Upper lobe of left lung (tissue), 4 donors: ENCODE measurements at regions not wholly inside any gene's neighbourhood (a gene's known extent, or its start where the extent isn't known, plus 50 kb on each side); places are given as distances from the start of the nearest gene placed in this dataset.

Experiments
- CTCF ChIP-seq, 6 experiments: fragments of 450-650 bp in 4 of 6; fragments of 200-600 bp in 2 of 6; sonication (generic) in 2 of 6; IDR thresholded peaks; one replicate each; pipeline ENCODE4 v1.5.1; 2016 to 2019; ENCODE audit warnings: antibody characterized with exemption in 6 of 6
- EP300 ChIP-seq, 4 donors: sonication (generic); formaldehyde crosslinking; IDR thresholded peaks; one replicate each; pipeline ENCODE4 v1.5.1; 2017; ENCODE audit warnings: antibody characterized with exemption in 4 of 4, control low read depth in 2 of 4
- POLR2A ChIP-seq, 4 donors: fragments of 450-650 bp; IDR thresholded peaks; one replicate each; pipeline ENCODE4 v1.5.1; 2016 to 2017; ENCODE audit warnings: antibody characterized with exemption in 4 of 4, mild to moderate bottlenecking in 2 of 4

DNA sequence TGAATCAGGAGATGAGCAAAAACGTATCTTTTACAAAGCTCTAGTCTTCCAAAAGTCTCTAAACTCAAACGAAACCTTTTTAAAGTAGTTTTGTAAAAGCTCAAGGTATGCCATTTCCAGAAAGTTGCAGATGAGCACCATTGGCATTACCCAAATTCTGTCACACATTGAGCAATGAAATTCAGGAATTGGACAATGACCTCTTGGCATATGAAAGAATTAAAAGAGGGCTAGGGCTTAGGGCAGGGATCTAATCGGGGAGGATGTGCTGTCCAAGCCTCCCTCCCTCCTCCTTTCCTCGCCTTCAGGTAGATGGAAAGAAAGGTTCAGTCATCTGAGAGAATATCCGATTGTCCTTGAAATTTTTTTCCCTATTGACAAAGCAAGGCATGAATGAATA lies 133.1 kb upstream of the CPNE4 start:
- TF ChIP-seq CTCF (IDR thresholded peaks at IDR 0.05): no peak
- no peak for TF ChIP-seq POLR2A (IDR thresholded peaks at IDR 0.05)
- TF ChIP-seq EP300 (IDR thresholded peaks at IDR 0.05): no peak
